ENCODE measurements at regions not wholly inside any gene's neighbourhood (a gene's known extent, or its start where the extent isn't known, plus 50 kb on each side); places are given as distances from the start of the nearest gene placed in this dataset.
"Not testable (repeated sequence)": the region's sequence is repeated elsewhere in the genome, so short reads cannot be mapped to it uniquely, and the experiment has no call there.

GRCh38 chr9:41839786-41840185 lies 289.4 kb downstream of the CNTNAP3B start:
- not testable (repeated sequence) for DNase-seq

- not testable (repeated sequence) for DNase-seq
Measured at GRCh38 chr9:41838953-41839352, 290.3 kb downstream of the CNTNAP3B start.

GRCh38 chr9:41838562-41838851 lies 290.7 kb downstream of the CNTNAP3B start:
- DNase-seq: not testable (repeated sequence)

- DNase-seq: not testable (repeated sequence)
Measured at GRCh38 chr9:41837684-41838561, 291.3 kb downstream of the CNTNAP3B start.

DNA sequence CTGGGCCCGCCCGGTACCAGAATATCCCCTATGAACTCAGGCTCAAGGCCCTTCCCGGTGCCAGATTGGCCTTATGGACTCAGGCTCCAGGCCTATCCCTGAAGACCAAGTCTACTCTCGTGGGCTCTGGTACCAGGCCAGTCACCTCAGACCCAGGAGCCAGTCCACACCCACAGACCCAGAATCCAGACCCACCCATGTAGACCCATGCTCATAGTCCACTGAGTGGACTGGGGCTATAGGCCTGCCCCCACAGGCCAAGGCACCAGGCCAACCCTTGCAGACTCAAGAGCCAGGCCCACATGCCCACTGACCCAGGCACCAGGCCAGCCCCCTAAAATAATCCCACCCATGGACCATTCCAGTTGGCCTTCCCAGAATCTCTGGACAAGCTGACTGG lies 296.1 kb downstream of the CNTNAP3B start:
- not testable (repeated sequence) for DNase-seq

- not testable (repeated sequence) for DNase-seq
Measured at GRCh38 chr9:41824723-41825122, 304.5 kb downstream of the CNTNAP3B start.

DNA sequence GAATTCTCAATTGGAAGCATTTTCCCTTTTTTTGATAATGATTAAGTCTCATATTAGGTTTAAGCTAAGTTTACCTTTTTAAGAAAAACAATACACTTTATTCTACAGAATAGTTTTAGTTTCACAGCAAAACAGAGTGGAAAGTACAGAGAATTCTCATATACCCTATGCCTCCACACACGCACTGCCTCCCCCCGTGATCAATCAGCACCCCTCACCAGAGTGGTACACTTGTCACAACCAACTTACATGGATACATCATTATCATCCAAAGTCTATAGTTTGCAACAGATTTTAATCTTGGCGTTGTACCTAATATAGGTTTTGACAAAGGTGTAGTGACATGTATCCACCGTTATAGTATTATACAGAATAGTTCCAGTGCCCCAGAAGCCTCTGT lies 326.5 kb downstream of the CNTNAP3B start:
- not testable (repeated sequence) for DNase-seq

DNA sequence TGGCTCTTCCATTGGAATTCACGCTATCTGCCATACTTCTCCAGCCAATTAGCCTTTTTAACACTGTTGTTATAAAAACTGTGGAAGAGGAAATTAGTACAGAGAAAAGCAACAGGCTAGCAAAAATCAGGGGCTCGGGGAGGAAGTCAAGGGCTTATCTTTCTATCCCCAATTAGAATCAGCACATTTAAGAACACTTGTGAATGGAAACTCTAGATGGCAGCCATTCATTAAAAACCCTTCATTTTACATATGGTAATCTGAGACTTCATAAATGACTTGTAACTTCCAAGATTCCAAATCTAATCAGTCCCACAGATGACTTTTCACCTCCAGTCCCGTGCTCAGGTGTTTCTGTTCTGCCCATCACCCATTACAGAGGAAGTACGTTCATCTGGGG lies 330.5 kb downstream of the CNTNAP3B start:
- DNase-seq: peak in 2 of 3 donors; percentile 18 to 28

GRCh38 chr9:41790719-41791363 lies 338.4 kb downstream of the CNTNAP3B start:
- DNase-seq: peak; percentile 10 to 54 (median 54)

DNA sequence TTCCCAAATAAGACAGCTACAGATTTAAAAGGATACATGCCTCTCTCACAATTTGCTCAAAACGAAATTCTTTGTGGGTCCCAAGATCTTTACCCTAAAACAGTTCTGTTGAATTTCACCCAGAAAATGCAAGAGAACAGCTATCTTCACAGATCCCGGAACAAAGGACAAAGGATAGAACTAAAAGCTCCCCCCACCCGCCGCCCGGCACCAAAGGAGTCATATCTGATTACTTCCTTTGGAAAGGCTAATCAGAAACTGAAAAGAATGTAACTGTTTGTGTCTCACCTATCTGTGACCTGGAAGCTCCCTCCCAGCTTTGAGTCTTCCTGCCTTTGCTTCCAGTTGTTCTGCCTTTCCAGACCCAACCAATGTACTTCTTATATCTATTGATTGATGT lies 339.2 kb downstream of the CNTNAP3B start:
- DNase-seq: not testable (repeated sequence)

DNA sequence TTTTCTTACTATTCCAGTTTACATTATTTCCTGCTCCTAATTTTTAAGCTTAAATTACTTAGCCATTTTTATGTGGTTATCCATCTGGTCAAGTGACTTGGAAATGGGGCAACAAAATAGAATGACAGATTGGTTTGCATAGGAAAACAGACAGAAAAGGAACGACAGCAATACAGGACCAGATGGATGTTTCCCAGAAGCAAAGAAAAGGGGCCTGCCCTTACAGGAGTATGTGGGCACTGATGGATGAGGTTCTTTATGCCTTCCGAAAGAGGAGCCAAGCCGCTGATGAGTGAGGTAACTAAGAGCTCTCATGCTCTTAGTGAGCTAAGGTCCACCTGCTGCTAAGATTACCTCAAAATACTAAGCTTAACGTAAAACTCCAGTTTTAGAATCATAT lies 339.8 kb downstream of the CNTNAP3B start:
- not testable (repeated sequence) for DNase-seq

- DNase-seq: peak; percentile 49 to 92 (median 84)
Measured at GRCh38 chr9:41787951-41788350, 341.3 kb downstream of the CNTNAP3B start.

GRCh38 chr9:41787270-41787669 lies 342.0 kb downstream of the CNTNAP3B start:
- not testable (repeated sequence) for DNase-seq

- not testable (repeated sequence) for DNase-seq
Measured at GRCh38 chr9:41784006-41784405, 345.2 kb downstream of the CNTNAP3B start.

DNA sequence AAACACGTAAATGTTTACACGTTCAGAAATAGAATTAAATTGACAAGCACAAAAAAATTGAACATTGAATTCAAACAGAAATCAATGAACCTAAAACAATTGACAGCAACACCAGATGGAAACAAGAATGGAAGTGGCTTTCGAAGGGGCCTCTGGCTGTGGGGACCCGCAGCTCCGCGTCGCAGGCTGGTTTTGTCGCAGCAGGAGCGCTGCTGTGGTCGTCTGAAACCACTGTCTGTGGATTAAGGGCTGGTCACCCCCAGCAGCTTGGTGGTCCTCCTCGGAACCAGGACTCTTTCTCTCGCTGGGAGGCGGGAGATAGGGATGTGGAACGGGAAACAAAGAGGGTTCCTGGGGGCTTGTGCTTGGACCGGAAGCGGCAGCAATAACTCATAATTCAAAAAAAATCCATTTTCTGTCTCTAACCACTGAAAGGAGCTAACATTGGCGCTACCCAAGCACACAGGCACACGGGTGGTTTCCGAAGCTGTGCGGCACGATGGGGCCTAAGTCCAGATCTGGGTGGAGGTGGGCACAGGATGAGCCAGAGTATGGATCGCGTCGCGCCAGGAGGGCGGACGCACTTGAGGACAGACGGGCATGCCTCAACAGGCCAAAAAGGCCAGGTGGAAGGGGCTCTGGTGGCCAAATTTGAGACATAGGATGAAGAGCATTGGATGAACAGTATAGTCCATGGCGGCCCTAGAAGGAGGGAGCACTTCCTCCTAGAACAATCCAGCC lies 346.0 kb downstream of the CNTNAP3B start:
- not testable (repeated sequence) for DNase-seq

DNA sequence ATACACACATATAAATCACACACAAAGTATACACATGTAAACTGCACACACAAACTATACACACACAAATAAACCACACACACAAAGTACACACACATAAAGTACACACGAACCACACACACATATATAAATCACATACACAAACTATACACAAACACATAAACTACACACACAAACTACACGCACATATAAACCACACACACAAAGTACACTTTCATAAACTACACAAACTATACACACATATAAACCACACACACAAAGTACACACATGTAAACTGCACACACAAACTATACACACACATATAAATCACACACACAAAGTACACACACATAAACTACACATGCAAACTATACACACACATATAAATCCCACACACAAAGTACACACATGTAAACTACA lies 347.3 kb downstream of the CNTNAP3B start:
- DNase-seq: not testable (repeated sequence)

GRCh38 chr9:41779897-41780406 lies 349.3 kb downstream of the CNTNAP3B start:
- not testable (repeated sequence) for DNase-seq

- DNase-seq: not testable (repeated sequence)
Measured at GRCh38 chr9:41779192-41779591, 350.0 kb downstream of the CNTNAP3B start.

DNA sequence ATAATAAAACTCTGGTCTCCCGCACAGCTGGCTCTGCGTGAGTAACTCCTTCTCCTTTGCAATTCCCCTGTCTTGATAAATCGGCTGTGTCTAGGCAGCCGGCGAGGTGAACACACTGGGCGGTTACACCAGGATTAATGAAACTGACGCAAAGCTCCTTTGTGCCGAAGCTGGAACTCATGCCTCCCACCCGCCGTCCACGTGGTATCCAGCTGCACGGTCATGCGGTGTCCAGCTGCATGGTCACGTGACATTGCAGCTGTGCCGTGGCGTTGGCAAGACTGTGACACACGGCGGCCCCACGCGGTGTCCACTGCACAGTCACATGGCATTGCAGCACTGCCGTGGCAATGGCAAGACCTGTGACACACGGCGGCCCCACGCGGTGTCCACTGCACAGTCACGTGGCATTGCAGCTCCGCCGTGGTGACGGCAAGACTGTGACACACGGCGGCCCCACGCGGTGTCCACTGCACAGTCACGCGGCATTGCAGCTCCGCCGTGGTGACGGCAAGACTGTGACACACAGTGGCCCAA lies 350.6 kb downstream of the CNTNAP3B start:
- DNase-seq: not testable (repeated sequence)

DNA sequence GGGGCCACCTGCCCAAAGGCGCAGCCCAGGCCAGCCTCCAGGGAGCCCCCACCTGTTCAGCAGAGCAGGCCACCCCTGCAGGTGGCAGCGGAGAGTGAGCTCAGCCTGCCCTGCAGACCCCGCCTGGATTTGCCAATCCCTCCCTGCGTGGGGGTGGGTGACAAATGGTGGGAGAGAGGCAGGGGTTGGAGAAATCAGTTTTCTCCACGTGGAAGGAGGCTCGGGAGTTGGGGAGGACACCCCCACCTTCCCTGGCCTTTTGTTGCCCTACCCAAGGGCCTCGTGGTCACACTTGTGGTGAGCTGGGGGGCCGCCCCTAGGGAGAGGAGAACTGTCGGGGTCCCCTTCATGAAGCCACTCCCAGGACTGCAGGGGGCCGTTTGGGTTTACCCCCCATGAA lies 351.7 kb downstream of the CNTNAP3B start:
- not testable (repeated sequence) for DNase-seq

- not testable (repeated sequence) for DNase-seq
Measured at GRCh38 chr9:41772541-41772940, 356.7 kb downstream of the CNTNAP3B start.

- DNase-seq: not testable (repeated sequence)
Measured at GRCh38 chr9:41771693-41772092, 357.5 kb downstream of the CNTNAP3B start.

GRCh38 chr9:41754822-41755221 lies 374.4 kb downstream of the CNTNAP3B start:
- DNase-seq: not testable (repeated sequence)

Data from suppressor macrophage treated with lipopolysaccharide for 1 hour (primary cell).